SW480 (cell line): ENCODE measurements at regions not wholly inside any gene's neighbourhood (a gene's known extent, or its start where the extent isn't known, plus 50 kb on each side); places are given as distances from the start of the nearest gene placed in this dataset.

ENCODE experiments used
- DNase-seq: peaks from one replicate; pipeline ENCODE4 v3.0.0-alpha.2; 2016; ENCODE audit warnings: low spot score

DNA sequence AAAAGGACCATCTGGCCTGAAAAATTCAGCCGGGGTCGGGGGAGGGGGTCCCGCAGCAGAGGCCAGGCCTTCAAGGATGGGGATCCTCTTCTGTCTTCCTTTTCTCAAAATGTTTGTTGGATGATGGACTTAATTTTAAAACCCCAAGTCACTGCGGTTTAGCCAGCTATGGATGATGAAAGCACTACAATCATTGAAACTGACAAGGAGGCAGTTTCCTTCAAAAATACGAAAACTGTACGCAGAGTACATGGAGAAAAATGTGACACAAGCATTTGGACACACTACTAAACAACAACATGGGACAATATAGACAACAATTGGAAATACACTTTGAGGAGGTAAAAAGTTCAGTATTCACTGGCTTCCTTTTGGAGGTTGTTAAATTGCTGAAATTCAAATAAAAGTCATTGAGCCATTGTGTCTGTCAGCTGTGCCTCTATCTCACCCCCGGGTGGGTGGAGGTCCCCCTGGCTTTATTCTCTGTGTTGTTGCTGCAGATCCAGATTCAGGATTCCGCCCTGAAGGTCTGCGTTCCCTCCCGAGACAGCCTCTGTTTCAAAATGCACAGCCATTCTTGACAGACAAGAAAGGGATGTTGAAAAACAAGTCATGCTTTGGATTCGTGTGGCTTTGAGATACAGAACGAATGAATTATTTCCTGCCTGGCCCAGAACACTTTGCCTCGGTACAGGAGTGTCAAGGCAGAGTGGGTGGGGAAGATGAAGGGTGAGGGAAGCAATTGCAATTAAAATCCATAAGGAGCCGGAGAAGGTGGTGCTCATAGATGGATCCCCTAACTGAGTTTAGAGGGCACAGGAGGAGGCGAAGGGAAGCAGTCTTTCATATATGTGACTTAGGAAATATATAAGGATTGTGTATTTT lies 118.2 kb downstream of the TTLL2 start:
- no peak for DNase-seq

DNA sequence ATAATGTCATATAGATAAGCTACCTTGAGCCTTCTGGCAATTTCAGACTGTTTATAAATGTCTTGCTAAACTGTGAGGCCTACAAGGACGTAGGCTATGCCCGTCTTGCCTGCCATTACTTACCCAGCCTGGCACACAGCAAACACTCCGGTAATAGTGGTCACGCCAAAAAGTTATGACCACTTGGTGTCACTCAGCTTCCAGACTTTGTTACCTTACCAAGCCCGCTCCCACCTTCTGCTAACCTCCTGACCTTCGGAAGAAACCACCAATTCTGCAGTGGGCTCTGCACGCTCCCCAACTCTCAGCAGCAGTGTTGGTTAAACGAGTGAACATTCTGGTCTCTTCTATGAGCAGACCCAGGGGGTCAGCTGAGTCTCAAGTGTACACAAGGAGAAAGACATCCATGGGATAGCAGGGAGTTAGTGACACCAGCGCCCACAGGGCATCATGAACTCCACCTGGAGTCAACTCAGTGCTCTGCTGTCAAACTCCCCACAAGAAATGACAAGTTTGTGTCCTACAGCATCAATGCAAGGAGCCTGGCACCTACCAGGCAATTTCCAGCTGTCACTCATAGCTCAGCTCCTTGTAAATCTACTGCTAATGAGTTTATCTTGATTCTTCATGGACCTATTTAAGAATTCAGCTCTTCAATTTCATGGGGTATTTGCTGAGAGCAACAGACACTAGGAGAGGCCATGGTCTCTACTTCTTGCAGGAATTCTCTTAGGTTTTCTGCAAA lies 119.9 kb downstream of the TTLL2 start:
- no peak for DNase-seq

DNA sequence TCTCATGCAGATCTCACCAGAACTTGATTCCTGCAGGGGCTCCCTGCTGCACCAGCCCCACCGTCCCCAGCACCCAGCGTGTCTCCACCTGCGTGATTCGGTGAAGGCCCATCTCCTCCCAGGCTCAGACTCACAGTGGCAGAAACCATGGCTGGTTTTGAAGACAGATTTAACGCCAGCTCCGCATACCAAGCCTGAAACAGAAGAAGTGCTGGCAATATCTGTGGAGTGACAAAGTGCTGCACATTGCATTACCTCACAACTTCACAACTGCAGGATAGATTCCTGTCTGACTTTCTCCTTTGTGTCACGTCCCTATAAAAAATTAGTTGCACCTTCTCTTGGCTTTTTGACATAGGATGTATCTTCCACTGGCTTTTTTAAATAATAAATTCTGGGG lies 120.7 kb downstream of the TTLL2 start:
- no peak for DNase-seq

DNA sequence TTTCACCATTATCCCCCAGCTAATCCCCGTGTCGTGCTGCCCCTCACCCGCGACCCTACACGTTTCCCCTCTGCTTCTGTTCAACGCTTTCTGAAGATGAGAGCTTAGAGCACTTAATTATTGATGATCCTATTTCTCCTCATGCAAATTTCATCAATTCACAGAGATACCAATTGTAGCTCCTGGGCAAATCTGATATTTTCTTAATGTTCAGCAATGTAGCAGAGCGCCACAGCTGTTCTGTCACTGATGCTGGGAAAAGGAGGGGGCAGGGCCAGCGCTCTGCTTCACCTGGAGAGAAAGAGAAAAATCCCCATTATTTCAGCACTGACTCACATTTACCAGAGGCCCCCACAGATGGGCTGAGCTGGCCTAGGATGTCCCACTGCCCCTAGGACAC lies 121.2 kb downstream of the TTLL2 start:
- no peak for DNase-seq

DNA sequence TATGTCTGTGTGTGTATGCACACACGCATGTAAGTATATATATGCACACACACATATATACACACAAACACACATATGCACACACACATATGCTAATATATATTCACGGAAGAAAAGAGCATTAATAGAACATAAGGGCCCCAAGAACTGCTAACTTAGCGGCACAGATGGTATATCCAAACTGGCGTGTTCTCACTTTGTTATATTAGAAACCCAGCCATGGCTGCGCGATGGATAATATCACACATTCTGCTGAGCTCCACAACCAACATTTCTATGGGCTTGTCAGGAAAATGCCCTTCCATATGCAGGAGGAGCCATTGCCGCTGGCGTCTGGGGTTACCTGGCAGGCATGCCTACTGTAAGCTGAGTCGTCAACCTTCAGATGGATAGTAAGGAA lies 122.1 kb downstream of the TTLL2 start:
- DNase-seq: no peak

DNA sequence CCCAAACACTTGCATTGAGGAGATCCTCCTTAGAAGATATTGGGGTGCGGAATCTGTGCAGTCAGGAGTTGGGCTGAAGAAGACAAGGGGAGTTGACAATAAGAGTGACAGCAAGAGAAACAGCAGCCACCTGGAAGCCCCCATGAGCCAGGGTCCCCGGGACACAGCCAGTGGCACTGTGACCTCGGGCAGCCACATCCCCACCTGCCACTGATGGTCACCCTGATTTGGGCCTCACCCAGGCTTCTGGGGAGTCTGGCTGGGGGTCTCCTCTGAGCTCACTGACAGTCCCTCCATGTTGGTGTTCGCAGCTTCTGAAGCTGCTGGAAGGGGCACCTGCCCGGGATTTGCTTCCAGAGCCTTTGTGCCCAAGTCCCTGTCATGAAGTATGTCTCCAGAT lies 123.5 kb downstream of the TTLL2 start:
- DNase-seq: no peak

DNA sequence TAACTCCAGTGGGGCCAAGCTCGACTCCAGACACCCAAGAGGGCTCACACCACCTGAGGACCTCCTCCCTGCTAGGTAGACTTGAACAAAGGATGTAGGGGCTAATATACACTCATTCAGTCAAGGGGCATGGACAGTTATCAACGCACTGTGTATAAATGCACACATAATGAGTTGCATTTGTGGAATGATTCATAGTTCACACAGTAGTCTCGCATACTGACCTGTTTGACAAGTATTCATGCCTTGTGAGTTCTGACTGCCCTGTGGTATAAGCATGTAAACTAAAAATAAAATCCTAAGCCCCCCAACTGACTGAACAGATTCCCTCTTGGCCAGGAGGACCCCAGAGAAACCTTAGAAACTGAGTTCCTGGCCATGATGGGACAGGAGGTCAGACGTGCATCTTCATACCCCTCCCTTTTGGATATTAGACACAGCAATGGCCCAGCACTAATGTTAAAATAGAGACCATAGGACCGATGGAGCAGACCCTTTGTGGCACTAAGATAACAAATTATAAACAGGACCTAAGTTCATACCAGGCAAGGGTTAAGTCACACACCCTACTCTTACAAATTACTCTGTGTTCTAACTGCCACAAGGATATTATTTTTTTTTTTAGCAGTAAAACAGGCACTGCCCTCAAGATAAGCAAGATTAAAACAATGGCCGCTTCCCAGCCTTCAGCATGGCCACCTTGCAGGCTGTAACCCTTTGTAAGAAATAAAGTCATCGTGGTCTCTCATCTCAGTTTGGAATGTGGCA lies 124.4 kb downstream of the TTLL2 start:
- DNase-seq: no peak

DNA sequence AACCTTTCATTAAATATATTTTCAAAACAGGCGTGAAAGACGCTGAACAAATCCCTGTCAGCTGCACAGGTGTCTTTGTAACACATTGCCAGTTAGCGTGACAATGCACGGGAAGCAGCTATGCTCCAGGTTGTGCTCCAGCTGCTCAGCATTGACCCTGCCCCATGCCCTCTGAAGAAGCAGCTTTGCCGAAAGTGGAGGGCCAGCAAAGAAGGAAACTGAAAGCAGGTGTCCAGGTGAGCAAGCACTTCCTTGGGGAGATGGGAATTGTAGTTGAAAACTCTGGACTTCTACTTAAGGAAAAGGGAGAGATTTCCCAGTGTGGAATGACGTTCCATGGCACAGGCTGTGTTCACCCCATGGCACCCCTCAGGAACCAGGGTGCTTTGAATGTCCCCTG lies 125.7 kb downstream of the TTLL2 start:
- no peak for DNase-seq

DNA sequence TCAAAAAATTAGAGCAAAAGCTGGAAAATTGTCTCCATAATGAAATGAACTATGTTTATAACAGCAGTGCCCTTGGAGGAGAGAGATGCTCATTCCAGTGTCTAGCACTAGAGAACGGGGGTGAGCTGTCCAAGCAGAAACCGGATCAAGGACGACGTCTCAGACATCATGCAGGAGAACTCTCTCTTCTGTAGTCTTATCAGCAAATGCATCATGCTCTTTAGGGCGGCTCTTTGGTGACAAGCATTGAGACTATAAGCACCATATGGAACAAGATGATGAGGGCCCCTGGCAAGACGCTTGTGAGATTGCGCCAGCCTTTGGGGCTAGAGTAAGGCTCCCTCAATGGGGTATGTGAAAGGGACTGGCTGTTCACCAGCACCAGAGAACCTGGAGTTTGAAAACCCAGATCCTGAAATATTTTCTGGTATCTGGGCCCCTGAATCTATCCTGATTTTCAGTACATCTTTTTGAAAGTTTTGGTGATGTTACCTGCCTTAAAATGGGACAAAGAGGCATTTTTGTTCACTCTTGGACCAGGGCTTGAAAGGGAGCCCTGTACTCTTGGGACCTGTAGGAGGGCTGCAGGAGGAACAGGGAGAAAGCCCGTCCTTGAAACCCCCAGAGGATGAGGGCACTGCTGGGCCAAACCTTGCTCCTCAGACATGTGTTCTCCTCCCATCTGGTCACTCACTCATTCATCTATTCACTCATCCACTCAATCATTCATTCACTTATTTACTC lies 127.6 kb downstream of the TTLL2 start:
- DNase-seq: no peak

DNA sequence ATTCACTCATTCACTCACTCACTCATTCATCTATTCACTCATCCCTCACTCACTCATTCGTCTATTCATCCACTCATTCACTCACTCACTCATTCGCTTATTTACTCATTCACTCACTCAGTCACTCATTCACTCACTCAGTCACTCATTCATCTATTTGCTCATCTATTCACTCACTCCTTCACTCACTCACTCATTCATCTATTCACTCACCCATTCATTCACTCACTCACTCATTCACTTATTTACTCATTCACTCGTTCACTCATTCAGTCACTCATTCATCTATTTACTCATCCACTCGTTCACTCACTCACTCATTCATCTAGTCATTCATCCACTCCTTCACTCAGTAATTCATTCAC lies 128.2 kb downstream of the TTLL2 start:
- DNase-seq: no peak

DNA sequence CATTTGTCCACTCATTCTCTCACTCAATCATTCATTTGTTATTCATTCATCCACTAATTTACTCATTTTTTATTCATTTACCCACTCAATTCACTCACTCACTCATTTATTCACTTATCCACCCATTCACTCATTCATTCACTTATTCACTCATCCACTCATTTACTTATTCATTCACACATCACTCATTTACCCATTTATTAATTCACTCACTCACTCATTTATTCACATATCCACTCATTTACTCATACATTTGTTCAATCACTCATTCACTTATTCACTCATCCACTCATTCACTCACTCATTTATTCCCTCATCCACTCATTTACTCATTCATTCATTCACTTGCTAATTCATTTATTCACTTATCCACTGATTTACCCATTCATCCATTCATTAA lies 129.1 kb downstream of the TTLL2 start:
- no peak for DNase-seq

DNA sequence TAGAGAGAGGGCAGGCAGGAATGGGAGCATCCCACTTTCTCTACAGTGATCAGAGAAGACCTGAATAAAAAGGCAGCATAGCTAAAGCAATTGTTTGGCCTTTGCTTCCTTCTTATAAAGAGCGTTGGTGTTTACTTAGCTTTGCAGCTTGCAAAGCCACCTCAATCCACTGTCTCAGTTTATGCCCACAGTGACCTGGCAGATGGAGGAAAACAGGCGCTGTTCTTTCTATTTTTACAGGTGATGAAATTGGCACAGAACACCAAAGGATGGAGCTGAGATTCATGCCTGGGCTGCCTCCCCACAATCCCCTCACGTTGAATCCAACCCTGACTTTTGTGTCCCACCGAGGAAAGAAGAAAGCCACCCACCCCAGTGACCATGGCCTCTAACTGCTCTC lies 130.5 kb downstream of the TTLL2 start:
- no peak for DNase-seq

DNA sequence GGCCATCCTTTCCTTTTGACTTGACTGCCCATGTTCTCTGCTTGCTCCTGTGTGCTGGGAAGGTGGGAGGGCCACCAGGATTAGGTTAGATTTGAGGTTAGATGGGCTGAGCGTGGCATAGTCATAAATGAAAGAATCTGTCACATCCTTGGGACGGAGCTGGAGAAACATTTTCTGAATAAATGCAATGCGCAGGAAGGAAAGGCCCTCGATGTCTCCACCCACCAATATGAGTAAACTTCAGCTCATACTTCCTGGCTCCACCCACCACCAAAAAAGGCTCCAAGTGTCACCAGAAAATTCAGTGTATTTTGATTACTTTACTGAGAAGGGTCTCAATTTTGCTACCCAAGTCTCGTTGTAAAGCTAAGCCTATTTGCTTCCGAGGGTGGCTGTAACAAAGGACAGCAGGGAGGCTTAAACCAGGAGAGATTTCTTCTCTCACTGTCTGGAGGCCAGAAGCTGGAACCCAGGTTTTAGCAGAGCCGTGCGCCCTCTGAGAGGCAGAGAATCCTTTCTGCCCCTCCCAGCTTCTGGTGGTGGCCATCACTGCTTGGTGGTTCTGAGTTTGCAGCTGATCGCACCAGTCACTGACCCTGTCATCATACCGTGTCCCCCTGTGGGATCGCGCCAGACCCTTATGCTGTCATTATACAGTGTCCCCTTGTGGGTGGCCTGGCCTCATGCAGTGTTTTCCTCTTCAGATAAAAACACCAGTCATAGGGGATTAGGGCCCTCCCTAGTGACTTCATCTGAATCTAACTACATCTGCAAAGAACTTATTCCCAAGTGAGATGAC lies 137.8 kb downstream of the TTLL2 start:
- no peak for DNase-seq

DNA sequence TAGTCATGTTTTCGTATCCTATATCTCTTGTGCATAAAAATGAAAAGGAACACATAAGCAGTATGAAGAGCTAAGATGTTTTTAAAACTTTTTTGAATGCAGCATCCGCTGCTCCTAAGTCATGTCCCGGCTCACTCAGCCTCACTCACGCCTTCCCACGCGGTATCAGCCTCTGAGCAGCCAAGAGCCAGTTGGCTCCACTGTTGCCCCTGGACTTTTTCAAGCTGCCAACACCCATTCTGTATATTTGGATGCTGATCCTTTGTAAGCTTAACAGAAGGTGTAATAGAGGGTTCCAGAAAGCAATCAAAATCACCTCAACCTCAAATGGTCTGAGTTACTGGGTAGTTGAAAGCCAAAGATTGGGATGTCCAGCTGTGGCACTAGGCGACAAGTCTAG lies 139.3 kb downstream of the TTLL2 start:
- no peak for DNase-seq

DNA sequence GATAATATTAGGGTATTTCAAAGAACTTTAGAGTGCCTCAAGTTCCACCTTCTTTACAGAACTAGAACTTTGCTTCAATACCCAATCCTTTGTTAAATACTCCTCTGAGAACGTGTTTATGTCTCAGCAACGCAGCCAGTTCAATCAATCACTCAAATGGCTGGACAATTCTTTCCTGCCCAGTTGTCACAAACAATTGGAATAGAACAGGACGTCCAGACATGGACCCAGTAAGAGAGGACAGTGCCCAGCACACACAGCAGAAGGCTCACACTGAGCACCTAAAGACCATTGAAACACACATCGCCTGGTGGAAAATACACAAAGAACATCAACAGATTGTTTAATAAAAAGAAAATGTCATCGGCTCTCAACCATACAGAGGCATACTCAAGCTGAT lies 140.6 kb downstream of the TTLL2 start:
- DNase-seq: no peak

DNA sequence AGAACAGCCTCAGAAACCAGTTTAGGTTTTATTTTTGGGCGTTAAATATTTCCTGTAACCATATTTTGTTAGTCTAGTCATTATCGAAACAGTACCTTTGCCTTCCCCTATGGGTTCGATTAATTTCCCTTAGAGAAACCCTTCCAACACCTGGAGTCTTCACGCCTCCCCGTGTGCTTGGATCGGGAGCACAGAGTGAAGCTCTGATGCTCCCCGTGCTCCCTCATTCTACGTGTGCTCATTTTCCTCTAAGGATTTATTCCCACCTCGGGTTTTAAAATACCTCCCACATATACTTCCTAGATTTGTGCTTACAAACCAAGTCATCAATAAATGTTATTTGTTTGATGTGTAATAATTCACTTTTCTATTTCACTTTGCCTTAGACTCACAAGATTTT lies 142.4 kb downstream of the TTLL2 start:
- DNase-seq: no peak

DNA sequence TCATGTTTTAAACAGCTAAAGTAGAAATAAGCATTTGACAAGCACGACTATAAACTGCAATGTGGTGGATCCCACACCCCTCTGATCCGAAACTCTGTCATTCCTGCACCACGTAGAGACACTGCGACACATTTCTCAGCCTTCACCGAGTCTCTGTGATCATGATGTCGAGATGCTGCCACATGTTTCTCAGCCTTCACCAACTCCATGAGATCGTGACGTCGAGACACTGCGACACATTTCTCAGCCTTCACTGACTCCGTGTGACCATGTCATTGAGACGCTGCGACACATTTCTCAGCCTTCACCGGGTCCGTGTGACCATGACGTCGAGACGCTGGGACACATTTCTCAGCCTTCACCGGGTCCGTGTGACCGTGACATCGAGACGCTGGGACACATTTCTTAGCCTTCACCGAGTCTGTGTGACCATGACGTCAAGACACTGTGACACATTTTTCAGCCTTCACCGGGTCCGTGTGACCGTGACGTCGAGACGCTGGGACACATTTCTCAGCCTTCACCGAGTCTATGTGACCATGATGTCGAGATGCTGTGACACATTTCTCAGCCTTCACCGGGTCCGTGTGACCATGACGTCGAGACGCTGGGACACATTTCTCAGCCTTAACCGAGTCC lies 143.0 kb downstream of the TTLL2 start:
- DNase-seq: no peak

DNA sequence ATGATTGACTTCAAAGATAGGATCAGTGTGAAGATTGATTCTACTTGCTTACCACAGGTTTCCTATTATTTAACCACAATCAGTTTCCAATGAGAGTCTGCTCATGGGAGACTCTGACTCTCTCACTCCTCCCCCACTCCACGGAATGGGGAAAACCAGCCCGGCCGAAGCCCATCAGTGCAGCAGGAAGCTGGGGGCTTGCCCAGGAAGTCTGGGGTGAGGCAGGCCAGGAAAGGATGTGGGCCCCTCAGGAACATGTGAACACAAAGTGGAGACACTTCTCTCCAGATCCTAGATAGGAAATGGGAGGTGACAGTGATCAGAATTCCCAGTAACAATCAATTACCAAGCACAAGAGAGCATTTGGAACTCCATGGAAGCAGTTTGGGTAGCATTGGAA lies 144.2 kb downstream of the TTLL2 start:
- DNase-seq: no peak

DNA sequence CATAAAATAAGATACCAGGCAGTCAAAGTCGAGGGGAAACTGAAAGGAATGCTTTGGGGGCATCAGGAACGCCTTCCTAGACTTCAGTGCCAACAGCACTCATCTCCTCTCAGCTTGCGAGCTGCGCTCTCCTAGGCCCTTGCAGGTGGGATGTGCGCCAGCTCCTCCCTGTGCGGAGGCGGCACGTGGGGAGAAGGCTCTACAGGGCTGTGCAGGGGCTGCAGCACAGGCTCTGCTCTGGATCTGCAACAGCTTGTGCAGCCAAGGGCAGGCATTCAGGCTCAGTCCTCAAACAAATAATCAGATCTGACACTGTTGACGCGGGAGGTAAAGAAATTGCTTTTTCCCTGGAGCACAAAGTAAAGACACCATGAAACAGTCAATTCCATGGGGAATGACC lies 144.8 kb downstream of the TTLL2 start:
- no peak for DNase-seq

DNA sequence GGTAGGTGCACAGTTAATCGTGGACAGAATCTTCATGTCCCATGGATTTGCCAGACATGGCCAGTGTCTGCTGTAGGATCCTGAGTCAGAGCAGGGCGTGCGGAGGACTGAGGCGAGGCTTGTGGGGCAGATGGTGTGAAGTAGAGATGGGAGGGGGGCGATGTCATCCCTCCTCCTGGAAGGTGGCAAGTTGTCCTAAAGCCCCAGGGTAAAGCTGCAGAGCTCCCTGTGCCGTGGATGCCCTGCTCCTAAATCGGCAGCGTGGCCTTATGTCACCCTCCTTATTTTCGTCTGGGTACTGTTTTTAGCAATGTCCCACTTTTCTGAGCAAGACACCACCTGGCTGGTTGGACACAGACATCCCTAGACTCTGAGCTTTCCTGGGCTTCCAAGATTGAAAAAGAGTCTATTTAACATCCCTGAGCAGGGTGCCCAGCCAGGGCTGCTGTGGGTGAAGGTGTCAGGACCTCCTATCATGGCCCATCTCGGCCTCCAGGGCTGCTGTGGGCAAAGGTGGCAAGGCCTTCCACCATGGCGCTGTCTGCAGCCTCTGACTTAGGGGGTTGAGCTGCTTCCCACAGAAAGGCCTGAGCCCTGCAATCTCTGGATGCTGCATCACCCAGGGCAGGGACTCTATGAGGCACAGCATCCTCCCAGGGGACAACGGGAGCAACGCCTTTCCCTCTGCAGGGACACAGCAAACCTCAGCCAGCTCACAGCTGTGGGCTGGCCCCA lies 145.4 kb downstream of the TTLL2 start:
- no peak for DNase-seq
